ENCODE measurements at regions not wholly inside any gene's neighbourhood (a gene's known extent, or its start where the extent isn't known, plus 50 kb on each side); places are given as distances from the start of the nearest gene placed in this dataset.

GRCh38 chr5:101278011-101278687 is 375.1 kb upstream of the ST8SIA4 start:
- Histone ChIP-seq H2AFZ (ENCODE audit: low read depth, low read length, severe bottlenecking) (no peak overlapping the region), H3K4me2 (ENCODE audit: low read depth, low read length, poor library complexity, severe bottlenecking) (no peak overlapping the region), H3K9me2 (replicated peaks; ENCODE audit: insufficient read depth, low read length) (no peaks in the 10 kb centered on the region), H4K20me1 (ENCODE audit: low read depth, low read length) (no peaks in the 10 kb centered on the region), H3K27ac (ENCODE audit: low read depth, low read length) (no peak overlapping the region), H3K36me3 (ENCODE audit: low read length) (no peaks in the 10 kb centered on the region), H3F3A (ENCODE audit: insufficient read depth) (no peaks in the 10 kb centered on the region), H3K79me2 (ENCODE audit: insufficient read depth, low read length) (no peaks in the 10 kb centered on the region), H3K9me3 (ENCODE audit: insufficient read depth, low read length) (no peaks in the 10 kb centered on the region), H3K9ac (ENCODE audit: low read length) (no peak overlapping the region), H3K27me3 (ENCODE audit: low read length) (no peaks in the 10 kb centered on the region), H3K4me3 (ENCODE audit: insufficient read depth, low read length, poor library complexity, severe bottlenecking) (no peak overlapping the region)
- TF ChIP-seq EZH2phosphoT487 (conservative IDR thresholded peaks at IDR 0.05; ENCODE audit: low read length), result no peak
- no peak for TF ChIP-seq CTCF (IDR thresholded peaks at IDR 0.05; ENCODE audit: insufficient read depth, low read length, poor library complexity, severe bottlenecking)

GRCh38 chr5:101271945-101272344 is 368.9 kb upstream of the ST8SIA4 start:
- no peak overlapping the region for H3K27ac ChIP-seq (ENCODE audit: low read depth, low read length)
- no peaks in the 10 kb centered on the region for H3K27me3 ChIP-seq (ENCODE audit: low read length)
- H3K4me3 ChIP-seq (ENCODE audit: insufficient read depth, low read length, poor library complexity, severe bottlenecking), result no peak overlapping the region
- no peaks in the 10 kb centered on the region for H3K9me2 ChIP-seq (replicated peaks; ENCODE audit: insufficient read depth, low read length)
- no peaks in the 10 kb centered on the region for H3K36me3 ChIP-seq (ENCODE audit: low read length)
- no peaks in the 10 kb centered on the region for H3K79me2 ChIP-seq (ENCODE audit: insufficient read depth, low read length)
- no peak overlapping the region for H3K9ac ChIP-seq (ENCODE audit: low read length)
- H3K9me3 ChIP-seq (ENCODE audit: insufficient read depth, low read length), result no peaks in the 10 kb centered on the region
- H3K4me2 ChIP-seq (ENCODE audit: low read depth, low read length, poor library complexity, severe bottlenecking), result no peak overlapping the region
- H4K20me1 ChIP-seq (ENCODE audit: low read depth, low read length), result no peaks in the 10 kb centered on the region; the same call in 1 of the 2 replicates
- TF ChIP-seq CTCF (IDR thresholded peaks at IDR 0.05; ENCODE audit: insufficient read depth, low read length, poor library complexity, severe bottlenecking), result no peak
- no peak for TF ChIP-seq EZH2phosphoT487 (conservative IDR thresholded peaks at IDR 0.05; ENCODE audit: low read length)
- H3F3A ChIP-seq (ENCODE audit: insufficient read depth), result no peaks in the 10 kb centered on the region
- no peak overlapping the region for H2AFZ ChIP-seq (ENCODE audit: low read depth, low read length, severe bottlenecking)

GRCh38 chr5:101271416-101271815 is 368.3 kb upstream of the ST8SIA4 start:
- H3K79me2 ChIP-seq (ENCODE audit: insufficient read depth, low read length), result no peaks in the 10 kb centered on the region
- H4K20me1 ChIP-seq (ENCODE audit: low read depth, low read length), result no peaks in the 10 kb centered on the region; the same call in 1 of the 2 replicates
- no peak overlapping the region for H2AFZ ChIP-seq (ENCODE audit: low read depth, low read length, severe bottlenecking)
- no peaks in the 10 kb centered on the region for H3K9me2 ChIP-seq (replicated peaks; ENCODE audit: insufficient read depth, low read length)
- H3K9me3 ChIP-seq (ENCODE audit: insufficient read depth, low read length), result no peaks in the 10 kb centered on the region
- H3K36me3 ChIP-seq (ENCODE audit: low read length), result no peaks in the 10 kb centered on the region
- no peaks in the 10 kb centered on the region for H3K27me3 ChIP-seq (ENCODE audit: low read length)
- TF ChIP-seq CTCF (IDR thresholded peaks at IDR 0.05; ENCODE audit: insufficient read depth, low read length, poor library complexity, severe bottlenecking) (no peak), EZH2phosphoT487 (conservative IDR thresholded peaks at IDR 0.05; ENCODE audit: low read length) (no peak)
- H3K27ac ChIP-seq (ENCODE audit: low read depth, low read length), result no peak overlapping the region
- H3K4me3 ChIP-seq (ENCODE audit: insufficient read depth, low read length, poor library complexity, severe bottlenecking), result no peak overlapping the region
- H3K4me2 ChIP-seq (ENCODE audit: low read depth, low read length, poor library complexity, severe bottlenecking), result no peak overlapping the region
- H3K9ac ChIP-seq (ENCODE audit: low read length), result no peak overlapping the region
- no peaks in the 10 kb centered on the region for H3F3A ChIP-seq (ENCODE audit: insufficient read depth)

Data from SU-DHL-6 (cell line).